HG03159 (cell line): ENCODE measurements at regions not wholly inside any gene's neighbourhood (a gene's known extent, or its start where the extent isn't known, plus 50 kb on each side); places are given as distances from the start of the nearest gene placed in this dataset.
"Not testable (repeated sequence)": the region's sequence is repeated elsewhere in the genome, so short reads cannot be mapped to it uniquely, and the experiment has no call there.

Experiments
- ATAC-seq: cut with Tn5 transposase; IDR thresholded peaks from one replicate; pipeline ENCODE4 v1.9.1; 2021; ENCODE audit warnings: mild to moderate bottlenecking, moderate library complexity; ENCODE audit not compliant: unreplicated experiment

GRCh38 chr5:42868417-42868816, 56.7 kb upstream of the SELENOP start:
- not testable (repeated sequence) for ATAC-seq

DNA sequence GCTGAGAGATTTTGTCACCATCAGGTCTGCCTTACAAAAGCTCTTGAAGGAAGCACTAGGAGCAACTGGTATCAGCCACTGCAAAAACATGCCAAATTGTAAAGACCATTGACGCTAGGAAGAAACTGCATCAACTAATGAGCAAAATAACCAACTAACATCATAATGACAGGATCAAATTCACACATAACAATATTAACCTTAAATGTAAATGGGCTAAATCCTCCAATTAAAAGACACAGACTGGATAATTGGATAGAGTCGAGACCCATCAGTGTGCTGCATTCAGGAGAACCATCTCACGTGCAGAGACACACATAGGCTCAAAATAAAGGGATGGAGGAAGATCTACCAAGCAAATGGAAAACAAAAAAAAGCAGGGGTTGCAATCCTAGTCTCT, 53.1 kb upstream of the SELENOP start:
- not testable (repeated sequence) for ATAC-seq
